ENCODE measurements at regions not wholly inside any gene's neighbourhood (a gene's known extent, or its start where the extent isn't known, plus 50 kb on each side); places are given as distances from the start of the nearest gene placed in this dataset.

- no peak for TF ChIP-seq CTCF (conservative IDR thresholded peaks at IDR 0.05; ENCODE audit: low read length)
- no peak for TF ChIP-seq EZH2phosphoT487 (IDR thresholded peaks at IDR 0.05; ENCODE audit: borderline replicate concordance, low read depth, low read length)
Measured at GRCh38 chr7:47142867-47143175, 439.1 kb downstream of the TNS3 start.
